Mesendoderm (in vitro differentiated cells): ENCODE measurements at regions not wholly inside any gene's neighbourhood (a gene's known extent, or its start where the extent isn't known, plus 50 kb on each side); places are given as distances from the start of the nearest gene placed in this dataset.

ENCODE experiments used
- DNase-seq: peaks from one replicate; pipeline ENCODE4 v3.0.0; 2013
- H2AK5ac ChIP-seq: 2 replicates; pipeline ENCODE4 v1.6.1; 2013; ENCODE audit warnings: low read length, inconsistent platforms
- H2BK120ac ChIP-seq: 2 replicates; pipeline ENCODE4 v1.6.1; 2013; ENCODE audit warnings: low read depth, mild to moderate bottlenecking, low read length, moderate library complexity, mixed read lengths
- H2BK15ac ChIP-seq: replicated peaks from 2 replicates; pipeline ENCODE4 v1.6.1; 2013; ENCODE audit warnings: low read depth, mild to moderate bottlenecking, moderate library complexity
- H2BK5ac ChIP-seq: 2 replicates; pipeline ENCODE4 v1.6.1; 2013; ENCODE audit warnings: low read length, inconsistent platforms
- H3K18ac ChIP-seq: 2 replicates; pipeline ENCODE4 v1.6.1; 2013; ENCODE audit warnings: mild to moderate bottlenecking, low read length, mixed read lengths
- H3K23ac ChIP-seq: one replicate; pipeline ENCODE4 v1.6.1; 2013; ENCODE audit warnings: low read length
- H3K27ac ChIP-seq: 2 replicates; pipeline ENCODE4 v1.5.1; 2013; ENCODE audit warnings: low read depth, mild to moderate bottlenecking, inconsistent platforms, low read length, moderate library complexity
- H3K27me3 ChIP-seq: 2 replicates; pipeline ENCODE4 v1.6.1; 2013; ENCODE audit warnings: low read length, control low read depth, mild to moderate bottlenecking, inconsistent platforms; ENCODE audit not compliant: insufficient read depth, poor library complexity
- H3K36me3 ChIP-seq: 2 replicates; pipeline ENCODE4 v1.6.1; 2013; ENCODE audit warnings: low read length, inconsistent platforms; ENCODE audit not compliant: control insufficient read depth, insufficient read depth
- H3K4ac ChIP-seq: one replicate; pipeline ENCODE4 v1.6.1; 2013; ENCODE audit warnings: low read depth, mild to moderate bottlenecking, low read length, moderate library complexity
- H3K4me1 ChIP-seq: 2 replicates; pipeline ENCODE4 v1.6.1; 2013; ENCODE audit warnings: low read depth, low read length, inconsistent platforms; ENCODE audit not compliant: control insufficient read depth
- H3K4me2 ChIP-seq: 2 replicates; pipeline ENCODE4 v1.6.1; 2013; ENCODE audit warnings: low read length
- H3K4me3 ChIP-seq: 2 replicates; pipeline ENCODE4 v1.5.1; 2013; ENCODE audit warnings: mild to moderate bottlenecking, low read length
- H3K56ac ChIP-seq: one replicate; pipeline ENCODE4 v1.6.1; 2013; ENCODE audit warnings: low read length
- H3K79me1 ChIP-seq: 2 replicates; pipeline ENCODE4 v1.6.1; 2013; ENCODE audit warnings: low read length, inconsistent platforms
- H3K79me2 ChIP-seq: 2 replicates; pipeline ENCODE4 v1.6.1; 2013; ENCODE audit warnings: mild to moderate bottlenecking, low read length; ENCODE audit not compliant: control insufficient read depth, insufficient read depth
- H3K9ac ChIP-seq: 2 replicates; pipeline ENCODE4 v1.6.1; 2013; ENCODE audit warnings: low read length, inconsistent platforms
- H4K5ac ChIP-seq: one replicate; pipeline ENCODE4 v1.6.1; 2013; ENCODE audit warnings: low read length
- H4K8ac ChIP-seq: one replicate; pipeline ENCODE4 v1.6.1; 2013; ENCODE audit warnings: low read depth, mild to moderate bottlenecking, control low read depth, low read length, moderate library complexity
- WGBS: extraction: QIAGEN DNeasy Blood & Tissue Kit; methylation state at CpG from one replicate; pipeline ENCODE4 v1.1.7; 2013; ENCODE audit warnings: low lambda C conversion rate, missing lambda C conversion rate; ENCODE audit not compliant: insufficient coverage; ENCODE audit errors: extremely low coverage; 5-methylcytosine and 5-hydroxymethylcytosine counted together

DNA sequence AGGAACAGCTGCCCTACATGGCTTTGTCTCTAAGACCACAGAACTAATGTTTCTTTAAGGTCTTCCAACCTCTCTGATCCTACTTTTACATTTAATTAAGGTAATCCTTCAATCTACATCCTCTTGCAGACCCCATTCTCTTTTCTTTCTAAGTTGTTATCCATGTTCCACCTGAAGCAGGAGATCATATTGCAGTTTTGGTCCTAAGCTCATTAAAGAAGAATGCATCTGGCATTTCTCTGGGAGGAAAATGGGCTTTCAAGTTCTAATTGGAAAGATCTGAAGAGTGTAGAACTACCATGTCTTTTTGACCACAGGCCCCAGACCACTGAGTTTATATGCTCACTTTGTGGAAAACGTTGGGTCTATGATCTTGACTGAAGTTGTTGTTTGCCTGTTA lies 111.2 kb downstream of the SEM1 start:
- no peak overlapping the region for H3K56ac ChIP-seq
- H3K27me3 ChIP-seq: no peaks in the 10 kb centered on the region
- no peak overlapping the region for H2BK15ac ChIP-seq
- H2BK5ac ChIP-seq: no peak overlapping the region
- no peak overlapping the region for H3K27ac ChIP-seq
- no peak overlapping the region for H3K23ac ChIP-seq
- no peak overlapping the region for H3K4ac ChIP-seq
- no peaks in the 10 kb centered on the region for H3K36me3 ChIP-seq
- peaks cover 4% of the 10 kb centered on the region for H3K4me1 ChIP-seq
- H4K8ac ChIP-seq: no peak overlapping the region
- WGBS: no CpG with 5 or more reads among the region's 1 CpG
- no peaks in the 10 kb centered on the region for H3K79me1 ChIP-seq
- no peak overlapping the region for H2BK120ac ChIP-seq
- no peak overlapping the region for H3K4me3 ChIP-seq
- no peaks in the 10 kb centered on the region for H3K79me2 ChIP-seq
- H3K18ac ChIP-seq: no peak overlapping the region
- no peak for DNase-seq
- no peak overlapping the region for H2AK5ac ChIP-seq
- H3K4me2 ChIP-seq: no peak overlapping the region
- H3K9ac ChIP-seq: no peak overlapping the region
- no peak overlapping the region for H4K5ac ChIP-seq

DNA sequence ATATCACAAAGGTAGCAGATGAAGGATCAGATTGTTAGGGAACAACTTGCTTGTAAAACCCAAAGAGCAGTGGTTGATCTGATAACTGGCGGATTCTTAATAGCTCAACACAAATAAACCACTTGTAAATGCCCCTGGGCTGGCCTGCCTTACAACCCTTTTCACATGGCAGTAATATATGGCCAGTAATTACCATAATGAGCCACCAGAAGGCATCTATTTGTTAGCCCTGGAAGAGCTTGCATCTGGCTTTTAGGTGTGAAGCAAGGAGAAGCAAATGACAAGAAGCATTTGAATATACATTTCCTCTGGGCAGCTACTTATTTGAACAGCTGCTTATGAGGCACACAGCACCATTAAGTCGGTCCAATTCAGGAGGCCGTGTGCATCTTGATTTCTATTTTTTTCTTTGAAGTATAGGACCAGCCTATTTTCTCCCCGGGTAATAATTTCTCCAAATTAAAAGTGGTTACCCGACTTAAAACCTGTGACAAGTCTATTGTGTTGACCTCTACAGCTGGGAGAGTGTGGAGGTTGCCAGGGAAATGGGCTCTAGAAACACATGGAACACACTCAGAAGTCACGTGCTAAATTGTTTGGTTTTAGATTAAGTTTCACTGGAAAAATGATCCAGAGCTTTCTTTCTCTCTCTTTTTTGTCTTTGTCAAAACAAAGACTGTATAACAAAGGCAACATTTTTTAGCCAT lies 113.4 kb downstream of the SEM1 start:
- no peak overlapping the region for H2BK15ac ChIP-seq
- no peak overlapping the region for H3K18ac ChIP-seq
- no CpG with 5 or more reads among the region's 6 CpGs for WGBS
- peak; percentile 75 for DNase-seq
- no peak overlapping the region for H2BK120ac ChIP-seq
- H3K4me1 ChIP-seq: peaks cover 4% of the 10 kb centered on the region
- no peak overlapping the region for H3K4me3 ChIP-seq
- no peaks in the 10 kb centered on the region for H3K36me3 ChIP-seq
- H3K56ac ChIP-seq: no peak overlapping the region
- no peak overlapping the region for H4K8ac ChIP-seq
- no peak overlapping the region for H3K9ac ChIP-seq
- H3K79me1 ChIP-seq: no peaks in the 10 kb centered on the region
- H3K27me3 ChIP-seq: no peaks in the 10 kb centered on the region
- no peak overlapping the region for H3K27ac ChIP-seq
- H2AK5ac ChIP-seq: no peak overlapping the region
- H2BK5ac ChIP-seq: no peak overlapping the region
- no peak overlapping the region for H3K23ac ChIP-seq
- no peaks in the 10 kb centered on the region for H3K79me2 ChIP-seq
- H4K5ac ChIP-seq: no peak overlapping the region
- no peak overlapping the region for H3K4ac ChIP-seq
- H3K4me2 ChIP-seq: no peak overlapping the region

- peak; percentile 48 for DNase-seq
- no peak overlapping the region for H2BK120ac ChIP-seq
- H2BK5ac ChIP-seq: no peak overlapping the region
- H3K23ac ChIP-seq: no peak overlapping the region
- no CpG with 5 or more reads among the region's 15 CpGs for WGBS
- H3K27me3 ChIP-seq: no peaks in the 10 kb centered on the region
- no peak overlapping the region for H3K4ac ChIP-seq
- H4K8ac ChIP-seq: no peak overlapping the region
- no peaks in the 10 kb centered on the region for H3K79me2 ChIP-seq
- peaks cover 3% of the 10 kb centered on the region for H3K4me1 ChIP-seq
- H3K79me1 ChIP-seq: no peaks in the 10 kb centered on the region
- H2BK15ac ChIP-seq: no peak overlapping the region
- peak overlapping the region; percentile 4 for H3K4me2 ChIP-seq
- no peak overlapping the region for H3K4me3 ChIP-seq
- no peak overlapping the region for H3K18ac ChIP-seq
- H3K36me3 ChIP-seq: no peaks in the 10 kb centered on the region
- H3K56ac ChIP-seq: no peak overlapping the region
- no peak overlapping the region for H2AK5ac ChIP-seq
- H3K9ac ChIP-seq: no peak overlapping the region
- H4K5ac ChIP-seq: no peak overlapping the region
- H3K27ac ChIP-seq: no peak overlapping the region
Observed at GRCh38 chr7:96591900-96592676, 117.6 kb downstream of the SEM1 start.

DNA sequence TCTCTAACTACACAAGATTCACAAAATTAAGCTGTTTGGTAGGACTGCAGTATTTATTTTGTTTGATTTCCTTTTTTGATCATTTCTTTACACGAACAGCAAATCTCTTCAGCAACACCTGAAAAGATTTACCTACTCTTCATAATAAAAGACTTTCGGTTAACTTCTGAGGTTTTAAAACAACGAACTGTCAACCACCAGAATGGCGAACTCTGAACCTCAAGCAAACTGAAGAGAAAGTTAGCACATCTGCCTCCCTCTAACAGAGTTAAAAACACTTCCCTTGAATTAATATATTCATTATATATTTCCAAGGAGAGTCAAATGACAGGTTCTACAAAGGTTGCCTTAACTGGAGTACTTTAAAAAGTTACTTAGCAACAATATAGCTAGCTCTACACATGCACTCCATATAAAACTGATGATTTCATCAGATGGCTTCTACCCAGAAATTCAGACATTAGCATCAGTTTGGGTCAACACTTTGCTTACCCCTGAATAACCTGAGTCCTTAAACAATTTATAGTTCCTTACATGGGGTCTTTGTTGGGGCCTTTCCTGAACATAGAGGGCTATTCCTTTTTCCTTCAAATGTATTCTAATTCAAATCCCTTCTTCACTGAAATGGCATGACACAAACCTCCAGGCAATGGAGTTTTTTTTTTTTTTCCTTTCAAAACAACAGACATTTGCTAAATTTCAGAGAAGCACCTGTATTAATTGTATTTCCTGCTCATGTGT lies 118.3 kb downstream of the SEM1 start:
- H3K27ac ChIP-seq: no peak overlapping the region
- no peak overlapping the region for H4K5ac ChIP-seq
- no peak overlapping the region for H3K56ac ChIP-seq
- H3K4me2 ChIP-seq: no peak overlapping the region
- no peak overlapping the region for H4K8ac ChIP-seq
- WGBS: no CpG with 5 or more reads among the region's 4 CpGs
- H3K79me2 ChIP-seq: no peaks in the 10 kb centered on the region
- H3K27me3 ChIP-seq: no peaks in the 10 kb centered on the region
- peaks cover 3% of the 10 kb centered on the region for H3K4me1 ChIP-seq
- H2BK15ac ChIP-seq: no peak overlapping the region
- no peak overlapping the region for H2AK5ac ChIP-seq
- no peak overlapping the region for H2BK5ac ChIP-seq
- H3K4me3 ChIP-seq: no peak overlapping the region
- H3K4ac ChIP-seq: no peak overlapping the region
- H3K18ac ChIP-seq: no peak overlapping the region
- H2BK120ac ChIP-seq: no peak overlapping the region
- H3K79me1 ChIP-seq: no peaks in the 10 kb centered on the region
- DNase-seq: no peak
- H3K9ac ChIP-seq: no peak overlapping the region
- H3K23ac ChIP-seq: no peak overlapping the region
- H3K36me3 ChIP-seq: no peaks in the 10 kb centered on the region

- no peak overlapping the region for H3K4ac ChIP-seq
- no peak overlapping the region for H3K27ac ChIP-seq
- H2BK15ac ChIP-seq: no peak overlapping the region
- H2BK5ac ChIP-seq: no peak overlapping the region
- no peak overlapping the region for H3K4me2 ChIP-seq
- no peak overlapping the region for H2AK5ac ChIP-seq
- no peak overlapping the region for H3K18ac ChIP-seq
- H3K56ac ChIP-seq: no peak overlapping the region
- no peaks in the 10 kb centered on the region for H3K36me3 ChIP-seq
- DNase-seq: no peak
- no peak overlapping the region for H3K4me3 ChIP-seq
- no peak overlapping the region for H4K8ac ChIP-seq
- no peaks in the 10 kb centered on the region for H3K4me1 ChIP-seq
- H3K79me1 ChIP-seq: no peaks in the 10 kb centered on the region
- no CpG with 5 or more reads among the region's 5 CpGs for WGBS
- no peak overlapping the region for H4K5ac ChIP-seq
- no peak overlapping the region for H3K9ac ChIP-seq
- no peaks in the 10 kb centered on the region for H3K27me3 ChIP-seq
- no peak overlapping the region for H2BK120ac ChIP-seq
- H3K79me2 ChIP-seq: no peaks in the 10 kb centered on the region
- H3K23ac ChIP-seq: no peak overlapping the region
Observed at GRCh38 chr7:96589038-96589437, 120.6 kb downstream of the SEM1 start.
